Duodenal mucosa (tissue), 2 donors: ENCODE measurements at regions not wholly inside any gene's neighbourhood (a gene's known extent, or its start where the extent isn't known, plus 50 kb on each side); places are given as distances from the start of the nearest gene placed in this dataset.

ENCODE experiments used
- H3K27ac ChIP-seq: one replicate; pipeline ENCODE4 v1.7.0; 2013; ENCODE audit warnings: low read depth, low read length
- H3K27me3 ChIP-seq, 2 donors: one replicate each; pipeline ENCODE4 v1.7.0; 2013; ENCODE audit warnings: low read length in 2 of 2, control low read depth in 1 of 2; ENCODE audit not compliant: insufficient read depth in 2 of 2, control insufficient read depth in 1 of 2
- H3K36me3 ChIP-seq, 2 donors: one replicate each; pipeline ENCODE4 v1.7.0; 2013; ENCODE audit warnings: low read length in 2 of 2, control low read depth in 1 of 2; ENCODE audit not compliant: insufficient read depth in 2 of 2, control insufficient read depth in 1 of 2
- H3K4me1 ChIP-seq, 2 donors: one replicate each; pipeline ENCODE4 v1.7.0; 2013; ENCODE audit warnings: low read length in 2 of 2, control low read depth in 1 of 2; ENCODE audit not compliant: insufficient read depth in 2 of 2, control insufficient read depth in 1 of 2
- H3K4me3 ChIP-seq, 2 donors: one replicate each; pipeline ENCODE4 v1.7.0; 2013; ENCODE audit warnings: low read length in 2 of 2, low read depth in 1 of 2
- H3K9ac ChIP-seq, 2 donors: one replicate each; pipeline ENCODE4 v1.7.0; 2013; ENCODE audit warnings: low read length in 2 of 2, low read depth in 1 of 2
- H3K9me3 ChIP-seq, 2 donors: one replicate each; pipeline ENCODE4 v1.7.0; 2013; ENCODE audit warnings: low read length in 2 of 2, control low read depth in 1 of 2; ENCODE audit not compliant: control insufficient read depth in 1 of 2

DNA sequence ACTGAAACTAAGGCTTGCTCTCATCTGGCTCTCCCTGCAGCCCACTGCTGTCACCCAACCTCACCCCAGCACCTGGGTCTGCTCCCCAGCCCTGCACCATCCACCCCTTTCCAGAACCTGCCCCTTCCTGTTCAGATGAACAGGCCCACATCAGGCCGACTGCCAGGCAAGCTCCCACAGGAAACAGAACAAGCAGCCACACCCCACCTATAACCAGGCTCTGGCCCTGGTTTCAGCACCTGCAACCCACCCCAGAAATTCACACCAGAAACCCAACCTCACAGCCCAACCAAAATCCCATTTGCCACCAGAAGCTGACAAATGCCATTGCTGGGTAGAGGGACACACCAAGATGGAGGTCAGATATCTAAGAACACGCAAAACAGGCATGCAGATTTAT is 159.2 kb upstream of the ID2 start:
- Histone ChIP-seq H3K27ac (no peak overlapping the region), H3K9me3 (no peaks in the 10 kb centered on the region), H3K4me1 (peaks cover 36 to 43% of the 10 kb centered on the region in 2 donors)

DNA sequence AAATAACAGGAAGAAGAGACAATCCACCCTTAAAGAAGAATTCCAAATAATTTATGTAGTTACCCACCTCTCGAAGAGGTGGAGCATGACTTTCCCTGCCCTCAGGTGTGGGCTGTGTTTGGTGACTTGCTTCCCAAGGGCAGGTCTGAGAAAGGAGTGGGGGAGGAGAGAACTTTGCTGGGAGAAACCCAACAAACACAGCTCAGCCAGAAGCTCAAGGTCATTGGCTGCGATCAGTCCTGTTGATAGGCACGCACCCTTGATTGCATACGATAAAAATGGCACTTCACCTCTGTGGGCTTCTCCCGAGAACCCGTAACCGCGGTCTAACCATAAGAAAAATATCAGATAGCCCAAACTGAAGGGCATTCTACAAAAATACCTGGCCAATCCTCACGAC is 157.5 kb upstream of the ID2 start:
- Histone ChIP-seq H3K4me1 (peaks cover 36 to 45% of the 10 kb centered on the region in 2 donors), H3K36me3 (no peaks in the 10 kb centered on the region), H3K4me3 (no peak overlapping the region), H3K27ac (no peak overlapping the region), H3K27me3 (no peaks in the 10 kb centered on the region), H3K9ac (no peak overlapping the region), H3K9me3 (no peaks in the 10 kb centered on the region)

More for the DNA sequence above, 159.2 kb upstream of the ID2 start:
- no peak overlapping the region for H3K9ac ChIP-seq
- no peak overlapping the region for H3K4me3 ChIP-seq
- no peaks in the 10 kb centered on the region for H3K27me3 ChIP-seq
- no peaks in the 10 kb centered on the region for H3K36me3 ChIP-seq

- no peak overlapping the region for H3K4me3 ChIP-seq
- H3K27ac ChIP-seq, result no peak overlapping the region
Observed at GRCh38 chr2:8524823-8525222, 157.0 kb upstream of the ID2 start.

DNA sequence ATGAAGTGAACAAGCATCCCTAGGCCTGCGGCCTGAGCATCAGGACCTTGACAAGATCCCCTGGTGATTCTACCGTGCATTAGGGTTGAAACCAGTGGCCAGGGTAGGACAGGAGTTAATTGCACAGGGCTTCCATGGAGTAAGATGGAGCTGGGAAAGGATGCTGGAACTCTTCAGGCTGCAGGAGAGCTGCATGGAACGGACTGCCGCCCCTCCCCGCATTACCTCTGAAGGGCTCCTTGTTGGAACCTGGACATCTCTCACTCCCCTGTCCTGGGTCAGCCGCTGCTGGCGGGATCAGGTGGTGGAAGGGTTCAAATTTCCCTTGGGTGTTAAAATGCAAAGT is 156.6 kb upstream of the ID2 start:
- no peaks in the 10 kb centered on the region for H3K9me3 ChIP-seq
- H3K27me3 ChIP-seq, result no peaks in the 10 kb centered on the region
- H3K27ac ChIP-seq, result no peak overlapping the region
- H3K4me3 ChIP-seq, result peak overlapping the region in 1 of 2 donors; percentile 18
- H3K4me1 ChIP-seq, result peaks cover 36 to 45% of the 10 kb centered on the region in 2 donors
- H3K36me3 ChIP-seq, result no peaks in the 10 kb centered on the region
- no peak overlapping the region for H3K9ac ChIP-seq

More at GRCh38 chr2:8524823-8525222, 157.0 kb upstream of the ID2 start:
- Histone ChIP-seq H3K27me3 (no peaks in the 10 kb centered on the region), H3K36me3 (no peaks in the 10 kb centered on the region), H3K4me1 (peaks cover 36 to 45% of the 10 kb centered on the region in 2 donors), H3K9me3 (no peaks in the 10 kb centered on the region), H3K9ac (no peak overlapping the region)

GRCh38 chr2:8525582-8526402 is 156.1 kb upstream of the ID2 start:
- no peaks in the 10 kb centered on the region for H3K27me3 ChIP-seq
- H3K9me3 ChIP-seq, result no peaks in the 10 kb centered on the region
- H3K36me3 ChIP-seq, result no peaks in the 10 kb centered on the region
- peak overlapping the region; percentile 8 for H3K27ac ChIP-seq
- peak overlapping the region; percentile 8 to 12 for H3K9ac ChIP-seq
- H3K4me3 ChIP-seq, result peak overlapping the region; percentile 18 to 30
- peaks cover 36 to 41% of the 10 kb centered on the region in 2 donors for H3K4me1 ChIP-seq

GRCh38 chr2:8526403-8526696 is 155.5 kb upstream of the ID2 start:
- Histone ChIP-seq H3K27me3 (no peaks in the 10 kb centered on the region), H3K9me3 (peaks cover 2 to 3% of the 10 kb centered on the region in 2 donors), H3K4me3 (peak overlapping the region in 1 of 2 donors; percentile 18), H3K36me3 (no peaks in the 10 kb centered on the region), H3K27ac (peak overlapping the region; percentile 8), H3K4me1 (peaks cover 36 to 39% of the 10 kb centered on the region in 2 donors), H3K9ac (peak overlapping the region; percentile 8 to 12)

- Histone ChIP-seq H3K27me3 (no peaks in the 10 kb centered on the region), H3K27ac (no peak overlapping the region), H3K4me3 (peak overlapping the region in 1 of 2 donors; percentile 11), H3K4me1 (peaks cover 36 to 39% of the 10 kb centered on the region in 2 donors), H3K36me3 (no peaks in the 10 kb centered on the region), H3K9me3 (peaks cover 5 to 9% of the 10 kb centered on the region in 2 donors), H3K9ac (no peak overlapping the region)
Observed at GRCh38 chr2:8527031-8527430, 154.8 kb upstream of the ID2 start.

- Histone ChIP-seq H3K4me3 (no peak overlapping the region), H3K4me1 (peaks cover 30 to 36% of the 10 kb centered on the region in 2 donors), H3K36me3 (no peaks in the 10 kb centered on the region), H3K9me3 (peaks cover 5 to 10% of the 10 kb centered on the region in 2 donors), H3K27me3 (no peaks in the 10 kb centered on the region), H3K27ac (no peak overlapping the region), H3K9ac (no peak overlapping the region)
Observed at GRCh38 chr2:8527676-8528075, 154.2 kb upstream of the ID2 start.

- no peak overlapping the region for H3K4me3 ChIP-seq
- no peak overlapping the region for H3K27ac ChIP-seq
- H3K27me3 ChIP-seq, result no peaks in the 10 kb centered on the region
- H3K9me3 ChIP-seq, result peaks cover 5 to 10% of the 10 kb centered on the region in 2 donors
- peaks cover 24 to 30% of the 10 kb centered on the region in 2 donors for H3K4me1 ChIP-seq
- H3K9ac ChIP-seq, result no peak overlapping the region
- H3K36me3 ChIP-seq, result no peaks in the 10 kb centered on the region
Observed at GRCh38 chr2:8528863-8529262, 153.0 kb upstream of the ID2 start.

- H3K9me3 ChIP-seq, result peaks cover 5 to 10% of the 10 kb centered on the region in 2 donors
- H3K27ac ChIP-seq, result no peak overlapping the region
- H3K4me3 ChIP-seq, result no peak overlapping the region
- no peak overlapping the region for H3K9ac ChIP-seq
- H3K4me1 ChIP-seq, result peaks cover 25 to 30% of the 10 kb centered on the region in 2 donors
- H3K27me3 ChIP-seq, result no peaks in the 10 kb centered on the region
- H3K36me3 ChIP-seq, result no peaks in the 10 kb centered on the region
Observed at GRCh38 chr2:8529706-8530277, 152.1 kb upstream of the ID2 start.
